HG02840 (cell line): ENCODE measurements at regions not wholly inside any gene's neighbourhood (a gene's known extent, or its start where the extent isn't known, plus 50 kb on each side); places are given as distances from the start of the nearest gene placed in this dataset.

Experiments
- ATAC-seq: cut with Tn5 transposase; IDR thresholded peaks from one replicate; pipeline ENCODE4 v1.9.1; 2021; ENCODE audit warnings: mild to moderate bottlenecking, moderate library complexity, moderate number of reproducible peaks; ENCODE audit not compliant: unreplicated experiment, low FRiP score

- ATAC-seq: no peak
These were observed 375.3 kb downstream of the DNAH5 start for GRCh38 chr5:13569090-13569715.

DNA sequence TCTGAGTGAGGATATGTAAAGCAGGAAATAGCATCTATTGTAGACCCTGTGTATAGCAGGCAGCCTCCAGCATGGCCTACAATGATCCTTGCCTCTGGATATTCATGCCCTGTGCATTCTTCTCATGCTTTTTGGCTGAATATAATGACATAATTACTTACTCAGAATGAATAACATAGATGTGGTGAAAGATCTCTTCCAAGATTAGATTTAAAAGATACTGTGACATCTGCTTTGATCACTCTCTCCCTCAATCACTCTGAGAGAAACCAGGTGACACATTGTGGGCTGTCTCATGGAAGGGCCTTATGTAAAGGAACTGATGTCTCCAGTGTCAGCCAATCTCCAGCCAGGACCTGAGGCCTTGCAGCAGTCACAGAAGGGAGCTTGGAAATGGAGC lies 376.7 kb downstream of the DNAH5 start:
- no peak for ATAC-seq

DNA sequence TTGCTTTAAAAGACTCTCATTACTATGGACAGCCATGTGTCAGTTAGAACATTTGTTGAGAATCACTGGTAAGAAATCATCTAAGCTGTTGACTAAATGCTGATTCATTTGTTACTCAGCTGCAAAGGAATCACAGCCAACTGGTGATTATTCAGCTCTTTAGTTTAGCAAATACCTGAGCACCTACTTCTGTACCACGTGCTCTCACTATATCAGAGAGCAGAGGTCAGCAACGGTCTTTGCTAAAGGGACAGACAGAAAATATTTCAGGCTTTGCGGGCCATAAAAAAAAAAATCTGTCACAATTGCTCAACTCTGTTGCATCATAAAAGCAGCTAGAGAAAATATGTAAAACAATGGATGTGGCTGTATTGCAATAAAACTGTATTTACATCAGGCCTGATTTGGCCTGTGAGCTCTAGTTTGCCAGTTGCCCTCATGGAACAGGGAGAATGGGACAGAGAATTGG lies 377.6 kb downstream of the DNAH5 start:
- ATAC-seq: no peak

GRCh38 chr5:13558408-13558807 lies 386.1 kb downstream of the DNAH5 start:
- no peak for ATAC-seq

DNA sequence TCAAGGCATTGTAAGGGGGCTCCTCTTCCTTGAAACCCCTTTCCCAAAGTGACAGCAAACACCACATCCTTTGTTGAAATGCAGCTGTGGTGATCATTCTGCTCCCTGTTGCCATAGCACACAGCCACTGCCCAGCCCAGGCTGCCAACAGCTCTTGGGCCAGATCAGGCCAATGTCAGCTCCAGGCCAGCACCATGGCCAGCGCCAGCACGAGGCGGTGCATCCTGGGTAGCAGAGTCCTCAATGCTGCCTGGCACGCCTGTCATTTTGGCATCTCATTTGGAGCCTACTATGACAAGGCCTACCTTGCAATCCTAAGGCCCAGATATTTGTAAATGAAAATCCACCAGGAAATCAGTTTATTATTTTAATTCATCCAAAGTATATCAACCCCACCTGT lies 390.6 kb downstream of the DNAH5 start:
- ATAC-seq: no peak

DNA sequence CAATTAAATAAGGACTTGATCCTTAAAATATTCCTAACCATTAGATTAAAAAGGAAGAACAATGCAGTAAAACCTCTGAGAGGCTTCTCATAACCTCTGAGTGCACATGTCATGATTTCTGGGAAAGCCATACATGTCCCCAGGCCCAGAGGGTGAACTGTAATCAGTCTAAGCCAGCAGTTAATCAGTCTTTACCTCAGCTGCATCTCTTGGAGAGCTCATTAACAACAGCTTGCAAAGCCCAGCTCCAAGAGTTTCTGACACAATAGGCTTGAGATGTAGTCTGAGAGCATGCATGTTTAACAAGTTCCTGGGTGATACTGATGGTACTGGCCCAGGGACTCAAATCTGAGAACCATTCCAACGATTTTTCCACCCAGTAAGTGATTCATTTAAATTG lies 392.1 kb downstream of the DNAH5 start:
- no peak for ATAC-seq

DNA sequence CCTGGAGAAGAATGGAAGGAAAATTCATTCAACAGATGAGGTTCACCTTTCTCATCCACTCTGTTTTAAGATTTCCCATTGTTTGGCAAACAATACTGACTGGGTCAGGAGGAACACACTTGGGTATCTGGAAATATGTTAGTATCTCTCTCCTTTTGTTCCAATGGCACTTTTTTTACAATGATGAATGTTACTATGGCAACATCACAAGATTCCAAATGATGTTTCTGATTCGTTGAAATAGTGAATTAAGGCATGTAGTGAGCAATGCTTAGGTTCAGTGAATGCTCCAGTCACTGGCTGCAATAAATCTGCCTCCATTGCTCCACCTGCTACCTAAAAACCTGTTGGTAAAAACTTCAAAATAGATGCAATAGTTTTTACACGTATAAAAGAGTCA lies 392.8 kb downstream of the DNAH5 start:
- ATAC-seq: no peak

DNA sequence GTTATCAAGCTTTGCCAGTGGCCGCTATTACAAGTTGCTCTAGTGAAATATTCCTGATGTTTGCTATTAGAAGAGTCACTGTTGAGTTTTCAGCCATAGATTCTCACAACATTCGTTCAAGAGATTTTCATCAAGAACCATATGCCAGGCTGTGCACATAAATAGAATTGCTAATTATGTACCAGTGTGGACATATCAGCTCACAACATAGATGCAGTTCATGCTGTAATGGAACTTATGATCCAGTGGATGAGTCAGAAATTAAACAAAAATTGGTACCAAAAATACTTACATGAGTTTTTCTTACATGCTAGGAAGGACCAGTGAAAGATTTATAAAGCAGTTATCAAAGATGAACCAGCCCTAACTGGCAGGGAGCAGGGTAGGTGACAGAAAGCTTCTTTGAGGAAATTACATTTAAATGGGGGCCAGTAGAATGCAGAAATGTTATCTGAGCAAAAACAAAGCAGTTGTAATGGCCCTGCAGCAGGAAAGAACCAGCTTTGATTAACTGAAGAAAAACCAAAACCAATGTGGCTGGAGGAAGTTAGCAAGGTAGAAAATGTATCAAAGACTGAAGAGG lies 404.2 kb downstream of the DNAH5 start:
- ATAC-seq: no peak

GRCh38 chr5:13536933-13537332 lies 407.6 kb downstream of the DNAH5 start:
- no peak for ATAC-seq

DNA sequence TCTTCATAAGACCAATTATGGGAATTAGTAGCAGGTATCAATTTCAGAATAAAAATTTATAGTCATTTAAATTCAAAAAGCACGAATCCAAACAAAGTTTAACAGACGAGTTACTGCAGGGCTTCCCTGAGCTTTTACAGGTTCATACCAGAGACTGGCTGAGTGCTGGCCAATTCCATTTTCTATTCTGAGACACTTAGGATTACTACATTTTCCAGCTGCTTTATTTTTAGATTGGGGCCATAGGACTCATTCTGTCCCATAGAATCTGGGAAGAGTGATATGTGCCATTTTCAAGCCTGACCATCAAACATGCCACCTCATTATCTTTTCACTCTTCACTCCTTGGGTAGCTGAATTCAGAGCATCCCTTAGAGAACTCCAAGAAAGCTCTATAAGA lies 410.7 kb downstream of the DNAH5 start:
- ATAC-seq: no peak

DNA sequence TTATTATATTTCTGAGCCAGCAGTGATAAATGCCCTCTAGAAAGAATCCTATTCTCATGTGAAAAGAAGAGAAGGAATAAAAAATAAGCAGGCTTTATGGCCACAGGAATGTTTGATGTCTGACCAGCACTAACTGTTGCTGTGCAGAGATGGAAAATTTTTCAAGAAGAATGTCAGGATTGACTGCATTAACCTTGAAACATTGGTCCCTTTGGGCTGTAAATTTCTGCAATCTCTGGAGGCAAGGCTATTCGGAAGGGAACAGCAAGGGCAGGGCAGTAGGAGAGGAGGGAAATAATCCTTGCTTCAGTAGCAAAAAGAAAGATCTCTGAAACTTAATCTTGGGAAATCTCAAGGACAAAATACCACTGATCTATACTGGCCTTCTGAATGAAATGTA lies 415.2 kb downstream of the DNAH5 start:
- no peak for ATAC-seq

DNA sequence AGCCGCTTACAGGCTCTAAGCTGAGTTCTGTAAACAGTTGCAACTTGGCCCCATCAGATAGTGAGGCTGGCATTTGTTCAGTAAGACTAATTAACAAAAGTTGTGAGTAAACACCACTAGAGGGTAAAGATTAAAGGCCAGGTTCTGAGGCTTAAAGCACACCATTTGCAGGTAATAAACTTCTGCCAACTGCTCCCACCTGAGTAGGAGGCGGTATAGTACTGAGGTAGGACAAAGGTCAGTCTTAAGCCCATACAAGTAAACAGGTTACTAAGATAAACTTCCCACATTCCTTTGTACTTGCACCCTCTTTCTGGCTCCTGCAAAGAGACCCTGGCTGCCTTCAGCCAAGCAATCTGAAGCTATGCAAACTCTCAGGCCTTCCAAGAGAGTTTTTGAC lies 419.6 kb downstream of the DNAH5 start:
- no peak for ATAC-seq

DNA sequence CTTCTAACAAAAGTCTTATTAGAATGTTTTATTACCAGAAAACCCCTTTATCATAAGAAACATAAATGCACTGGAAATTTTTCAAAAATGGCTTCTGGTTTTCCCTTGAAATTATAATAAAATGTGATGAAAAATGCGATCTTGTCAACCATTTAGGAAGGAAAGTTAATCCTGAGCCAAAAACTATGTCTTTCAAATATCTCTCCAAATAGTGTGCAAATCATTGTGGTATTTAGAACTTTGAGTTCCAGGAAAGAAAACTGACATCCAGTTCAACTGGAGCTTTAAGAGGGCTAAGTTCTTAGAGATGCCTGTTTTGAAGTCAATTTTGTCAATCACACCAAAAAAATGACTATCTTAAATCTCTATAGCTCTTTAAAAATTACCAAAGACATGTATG lies 425.4 kb downstream of the DNAH5 start:
- no peak for ATAC-seq

- ATAC-seq: no peak
These were observed 428.3 kb downstream of the DNAH5 start for GRCh38 chr5:13516195-13516594.

DNA sequence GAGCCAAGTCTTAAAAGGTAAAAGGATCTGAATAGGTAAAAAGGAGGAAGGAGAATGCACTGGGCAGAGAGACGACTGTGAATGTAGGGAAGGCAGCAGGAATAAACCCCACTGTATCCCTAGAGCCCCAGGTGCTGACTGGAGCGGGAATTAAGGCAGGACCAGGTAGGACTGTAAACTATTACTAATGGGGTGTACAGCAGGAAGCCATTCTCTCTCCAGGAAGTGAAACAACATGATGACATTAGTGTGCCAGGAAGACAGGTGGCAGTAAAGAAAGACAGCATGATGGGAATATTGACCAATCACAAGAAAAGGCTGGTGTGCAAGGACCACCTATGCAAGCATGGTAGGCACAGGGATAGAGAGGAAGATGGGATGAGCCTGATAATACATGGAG lies 433.0 kb downstream of the DNAH5 start:
- no peak for ATAC-seq

DNA sequence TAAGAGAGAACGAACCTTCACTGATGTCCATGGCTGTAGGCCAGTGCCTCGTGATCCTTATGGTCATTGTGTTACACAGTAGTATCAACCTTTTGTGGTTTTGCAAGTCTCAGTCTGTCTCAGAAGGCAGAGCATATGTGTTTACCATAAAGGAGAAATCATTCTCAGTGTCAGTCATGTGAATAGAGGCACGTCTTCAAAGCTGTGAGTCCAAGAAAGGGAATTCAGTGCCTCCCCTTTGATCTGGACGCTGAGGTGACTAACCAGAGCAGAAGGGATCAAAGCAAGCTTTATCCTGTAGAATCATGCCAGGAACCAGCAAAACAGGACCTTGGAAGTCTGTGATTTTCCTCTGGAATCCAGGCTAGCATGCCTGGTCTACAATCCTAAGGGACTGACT lies 433.9 kb downstream of the DNAH5 start:
- no peak for ATAC-seq

- ATAC-seq: no peak
These were observed 435.9 kb downstream of the DNAH5 start for GRCh38 chr5:13508559-13508958.

GRCh38 chr5:13505326-13505725 lies 439.2 kb downstream of the DNAH5 start:
- ATAC-seq: no peak

DNA sequence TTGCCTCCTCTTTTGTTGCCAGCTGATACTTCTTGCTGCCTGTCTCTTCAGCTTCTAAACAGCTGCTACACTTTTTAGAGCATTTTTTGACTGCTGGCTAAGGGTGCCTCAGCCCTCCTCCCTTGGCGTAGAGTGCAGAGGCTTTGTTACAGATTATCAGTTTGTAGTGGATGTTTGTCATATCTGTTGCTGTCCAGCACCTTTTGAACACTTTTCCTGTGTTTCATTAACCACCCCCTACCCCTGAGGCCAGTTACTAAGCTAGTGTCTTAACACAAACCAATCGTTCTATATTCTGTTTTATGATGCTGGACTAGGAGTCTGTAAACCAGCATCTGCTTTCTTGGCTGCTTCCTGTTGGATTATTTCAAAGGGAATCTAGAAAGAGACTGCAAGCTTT lies 441.5 kb downstream of the DNAH5 start:
- ATAC-seq: no peak

- ATAC-seq: no peak
These were observed 443.3 kb downstream of the DNAH5 start for GRCh38 chr5:13501176-13501575.

DNA sequence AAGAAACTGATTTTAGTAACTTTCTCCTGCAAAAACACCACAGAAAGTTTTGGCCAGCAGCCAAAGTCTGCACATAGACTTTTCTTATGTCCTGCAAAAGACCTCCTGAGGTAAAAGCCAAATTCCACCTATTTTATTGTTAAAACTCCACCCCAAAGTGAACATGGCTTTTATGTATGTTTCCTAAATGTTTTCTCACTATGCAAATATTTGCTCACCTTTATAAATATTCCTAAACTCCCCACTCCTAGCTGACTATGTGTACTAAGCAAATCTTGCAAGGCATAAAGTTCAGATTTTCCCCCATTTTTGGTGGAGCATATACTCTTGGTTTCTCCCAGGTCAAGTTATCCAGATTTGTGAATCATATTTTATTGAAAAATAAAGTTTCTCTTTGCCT lies 446.2 kb downstream of the DNAH5 start:
- no peak for ATAC-seq

DNA sequence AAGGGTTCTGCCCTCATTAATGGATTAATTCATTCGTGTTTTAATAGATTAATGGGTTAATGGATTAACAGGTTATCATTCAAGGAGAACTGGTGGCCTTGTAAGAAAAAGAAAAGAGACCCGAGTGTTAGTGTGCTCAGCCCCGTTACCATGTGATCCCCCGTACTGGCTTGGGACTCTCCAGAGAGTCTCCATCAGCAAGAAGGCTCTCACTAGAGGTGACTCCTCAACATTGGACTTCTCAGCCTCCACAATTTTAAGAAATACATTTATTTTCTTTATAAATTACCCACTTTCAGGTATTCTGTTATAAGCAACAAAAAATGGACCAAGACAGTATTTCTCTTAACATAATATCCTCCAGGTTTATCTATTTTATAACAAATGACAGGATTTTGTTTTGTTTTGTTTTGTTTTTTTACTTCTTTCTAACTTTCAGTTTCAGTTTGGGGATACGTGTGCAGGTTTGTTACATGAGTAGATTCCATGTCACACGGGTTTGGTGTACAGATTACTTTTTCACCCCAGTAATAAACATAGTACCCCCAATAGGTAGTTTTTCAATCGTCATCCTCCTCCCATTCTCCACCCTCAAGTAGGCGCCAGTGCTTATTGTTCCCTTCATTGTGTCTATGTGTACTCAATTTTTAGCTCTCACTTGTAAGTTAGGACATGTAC lies 456.1 kb downstream of the DNAH5 start:
- no peak for ATAC-seq
